Duodenal mucosa (tissue), 2 donors: ENCODE measurements at regions not wholly inside any gene's neighbourhood (a gene's known extent, or its start where the extent isn't known, plus 50 kb on each side); places are given as distances from the start of the nearest gene placed in this dataset.

Experiments used
- H3K27ac ChIP-seq: one replicate; pipeline ENCODE4 v1.7.0; 2013; ENCODE audit warnings: low read depth, low read length
- H3K27me3 ChIP-seq, 2 donors: one replicate each; pipeline ENCODE4 v1.7.0; 2013; ENCODE audit warnings: low read length in 2 of 2, control low read depth in 1 of 2; ENCODE audit not compliant: insufficient read depth in 2 of 2, control insufficient read depth in 1 of 2
- H3K36me3 ChIP-seq, 2 donors: one replicate each; pipeline ENCODE4 v1.7.0; 2013; ENCODE audit warnings: low read length in 2 of 2, control low read depth in 1 of 2; ENCODE audit not compliant: insufficient read depth in 2 of 2, control insufficient read depth in 1 of 2
- H3K4me1 ChIP-seq, 2 donors: one replicate each; pipeline ENCODE4 v1.7.0; 2013; ENCODE audit warnings: low read length in 2 of 2, control low read depth in 1 of 2; ENCODE audit not compliant: insufficient read depth in 2 of 2, control insufficient read depth in 1 of 2
- H3K4me3 ChIP-seq, 2 donors: one replicate each; pipeline ENCODE4 v1.7.0; 2013; ENCODE audit warnings: low read length in 2 of 2, low read depth in 1 of 2
- H3K9ac ChIP-seq, 2 donors: one replicate each; pipeline ENCODE4 v1.7.0; 2013; ENCODE audit warnings: low read length in 2 of 2, low read depth in 1 of 2
- H3K9me3 ChIP-seq, 2 donors: one replicate each; pipeline ENCODE4 v1.7.0; 2013; ENCODE audit warnings: low read length in 2 of 2, control low read depth in 1 of 2; ENCODE audit not compliant: control insufficient read depth in 1 of 2

- Histone ChIP-seq H3K27ac (no peak overlapping the region), H3K4me1 (no peaks in the 10 kb centered on the region), H3K27me3 (no peaks in the 10 kb centered on the region), H3K9me3 (peaks cover 0 to 8% of the 10 kb centered on the region in 2 donors), H3K9ac (no peak overlapping the region), H3K36me3 (no peaks in the 10 kb centered on the region), H3K4me3 (no peak overlapping the region)
These were observed 1402.0 kb downstream of the MRPL39 start for GRCh38 chr21:24205319-24205718.

DNA sequence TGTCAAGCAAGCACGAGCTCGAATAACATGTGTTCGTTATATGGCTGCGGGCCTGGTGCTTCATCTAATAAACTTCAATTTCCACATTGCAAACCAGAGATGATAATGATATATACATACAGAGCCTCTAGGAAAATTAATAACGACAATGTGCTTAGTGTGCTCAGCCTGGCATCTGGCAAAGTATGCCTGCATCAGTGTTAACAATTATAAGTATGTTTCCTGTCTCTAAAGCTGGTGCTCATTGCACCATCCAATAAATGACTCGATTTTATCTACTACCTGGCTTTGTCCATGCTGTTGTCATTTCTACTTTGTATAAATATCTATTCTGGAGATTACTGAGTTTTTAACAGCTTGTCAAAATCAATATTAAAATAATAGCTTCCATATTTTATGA, 1402.6 kb downstream of the MRPL39 start:
- Histone ChIP-seq H3K9me3 (peaks cover 2 to 8% of the 10 kb centered on the region in 2 donors), H3K4me1 (no peaks in the 10 kb centered on the region), H3K9ac (no peak overlapping the region), H3K27me3 (no peaks in the 10 kb centered on the region), H3K36me3 (no peaks in the 10 kb centered on the region), H3K27ac (no peak overlapping the region), H3K4me3 (no peak overlapping the region)

- Histone ChIP-seq H3K27me3 (no peaks in the 10 kb centered on the region), H3K9ac (no peak overlapping the region), H3K27ac (no peak overlapping the region), H3K4me3 (no peak overlapping the region), H3K4me1 (no peaks in the 10 kb centered on the region), H3K9me3 (peaks cover 2 to 3% of the 10 kb centered on the region in 2 donors), H3K36me3 (no peaks in the 10 kb centered on the region)
These were observed 1407.2 kb downstream of the MRPL39 start for GRCh38 chr21:24200052-24200451.

GRCh38 chr21:24197923-24198322, 1409.4 kb downstream of the MRPL39 start:
- no peak overlapping the region for H3K9ac ChIP-seq
- H3K36me3 ChIP-seq: no peaks in the 10 kb centered on the region
- H3K27ac ChIP-seq: no peak overlapping the region

GRCh38 chr21:24197132-24197643, 1410.1 kb downstream of the MRPL39 start:
- no peaks in the 10 kb centered on the region for H3K27me3 ChIP-seq

More at GRCh38 chr21:24197923-24198322, 1409.4 kb downstream of the MRPL39 start:
- no peaks in the 10 kb centered on the region for H3K27me3 ChIP-seq
- H3K4me3 ChIP-seq: no peak overlapping the region
- peaks cover 2 to 3% of the 10 kb centered on the region in 2 donors for H3K9me3 ChIP-seq
- H3K4me1 ChIP-seq: no peaks in the 10 kb centered on the region

DNA sequence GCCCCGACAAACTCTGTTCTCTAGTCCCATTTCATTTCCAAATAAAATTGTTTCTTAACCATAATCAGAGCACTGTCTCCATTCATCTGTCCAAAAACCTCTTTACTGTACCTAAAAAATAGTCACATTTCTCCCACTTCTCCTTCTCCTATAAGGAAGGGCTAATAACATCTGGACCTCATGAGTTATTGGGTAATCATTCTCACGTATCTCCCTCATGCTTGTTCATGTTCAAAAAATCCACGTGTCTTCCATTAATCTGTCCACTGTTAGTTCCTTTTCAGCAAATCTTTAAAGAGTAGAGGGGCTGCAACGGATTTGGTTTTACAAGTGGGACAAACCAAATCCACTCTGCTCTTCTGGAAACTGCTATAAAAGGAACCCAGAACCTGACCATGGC, 1418.8 kb downstream of the MRPL39 start:
- Histone ChIP-seq H3K27ac (no peak overlapping the region), H3K9me3 (peaks cover 3 to 14% of the 10 kb centered on the region in 2 donors), H3K36me3 (no peaks in the 10 kb centered on the region), H3K4me1 (no peaks in the 10 kb centered on the region), H3K9ac (no peak overlapping the region), H3K27me3 (no peaks in the 10 kb centered on the region), H3K4me3 (no peak overlapping the region)

More at GRCh38 chr21:24197132-24197643, 1410.1 kb downstream of the MRPL39 start:
- H3K4me3 ChIP-seq: no peak overlapping the region
- no peak overlapping the region for H3K27ac ChIP-seq
- no peak overlapping the region for H3K9ac ChIP-seq
- H3K9me3 ChIP-seq: peaks cover 3 to 4% of the 10 kb centered on the region in 2 donors
- H3K36me3 ChIP-seq: no peaks in the 10 kb centered on the region
- no peaks in the 10 kb centered on the region for H3K4me1 ChIP-seq

GRCh38 chr21:24183077-24183476, 1424.2 kb downstream of the MRPL39 start:
- Histone ChIP-seq H3K9ac (no peak overlapping the region), H3K36me3 (no peaks in the 10 kb centered on the region), H3K27ac (no peak overlapping the region)

GRCh38 chr21:24179110-24179509, 1428.2 kb downstream of the MRPL39 start:
- Histone ChIP-seq H3K27ac (no peak overlapping the region), H3K27me3 (no peaks in the 10 kb centered on the region), H3K4me3 (no peak overlapping the region), H3K36me3 (no peaks in the 10 kb centered on the region), H3K9ac (no peak overlapping the region), H3K9me3 (peaks cover 5 to 8% of the 10 kb centered on the region in 2 donors), H3K4me1 (no peaks in the 10 kb centered on the region)

More at GRCh38 chr21:24183077-24183476, 1424.2 kb downstream of the MRPL39 start:
- Histone ChIP-seq H3K9me3 (peaks cover 3 to 14% of the 10 kb centered on the region in 2 donors), H3K4me1 (no peaks in the 10 kb centered on the region), H3K27me3 (no peaks in the 10 kb centered on the region), H3K4me3 (no peak overlapping the region)

- H3K36me3 ChIP-seq: no peaks in the 10 kb centered on the region
- no peaks in the 10 kb centered on the region for H3K4me1 ChIP-seq
- H3K27me3 ChIP-seq: no peaks in the 10 kb centered on the region
- no peak overlapping the region for H3K4me3 ChIP-seq
- H3K9ac ChIP-seq: no peak overlapping the region
- H3K27ac ChIP-seq: no peak overlapping the region
- peaks cover 5 to 8% of the 10 kb centered on the region in 2 donors for H3K9me3 ChIP-seq
These were observed 1432.2 kb downstream of the MRPL39 start for GRCh38 chr21:24175106-24175505.

GRCh38 chr21:24171736-24172135, 1435.5 kb downstream of the MRPL39 start:
- no peaks in the 10 kb centered on the region for H3K36me3 ChIP-seq
- no peak overlapping the region for H3K27ac ChIP-seq
- H3K4me1 ChIP-seq: no peaks in the 10 kb centered on the region
- peaks cover 5 to 8% of the 10 kb centered on the region in 2 donors for H3K9me3 ChIP-seq
- no peak overlapping the region for H3K9ac ChIP-seq
- no peaks in the 10 kb centered on the region for H3K27me3 ChIP-seq
- no peak overlapping the region for H3K4me3 ChIP-seq
